DND-41 (cell line): ENCODE measurements at regions not wholly inside any gene's neighbourhood (a gene's known extent, or its start where the extent isn't known, plus 50 kb on each side); places are given as distances from the start of the nearest gene placed in this dataset.

Source experiments
- EZH2 ChIP-seq: IDR thresholded peaks from 3 replicates; pipeline ENCODE4 v1.6.1; 2012; ENCODE audit warnings: borderline replicate concordance, low read depth, mild to moderate bottlenecking, moderate library complexity, low read length, inconsistent platforms; ENCODE audit not compliant: severe bottlenecking
- TF ChIP-seq, protein P1 (sequence below): IDR thresholded peaks from 2 replicates; pipeline ENCODE4 v1.5.1; 2012; ENCODE audit warnings: borderline replicate concordance, low read length, moderate library complexity, mild to moderate bottlenecking; ENCODE audit not compliant: poor library complexity, severe bottlenecking; ENCODE audit errors: extremely low read depth

DNA sequence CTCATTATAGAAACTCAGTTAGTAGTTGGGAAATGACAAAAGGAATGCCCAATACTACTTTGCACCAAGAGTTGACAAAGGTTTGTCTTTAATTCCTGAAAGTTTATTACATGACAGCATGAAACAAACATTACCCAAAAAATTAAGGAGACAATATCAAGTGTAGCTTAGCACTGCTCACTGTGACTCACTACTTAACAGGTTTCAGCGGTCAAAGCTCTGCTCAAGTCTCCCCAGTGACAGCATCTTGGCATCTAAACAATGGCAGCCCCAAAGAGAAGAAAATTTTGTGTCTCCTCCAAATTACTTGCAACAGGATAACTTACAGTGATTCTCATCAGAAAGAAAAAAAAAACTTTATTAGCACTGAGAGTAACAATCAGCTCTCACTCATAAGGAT, 1030.2 kb downstream of the EFNA5 start:
- TF ChIP-seq, protein P1, sequence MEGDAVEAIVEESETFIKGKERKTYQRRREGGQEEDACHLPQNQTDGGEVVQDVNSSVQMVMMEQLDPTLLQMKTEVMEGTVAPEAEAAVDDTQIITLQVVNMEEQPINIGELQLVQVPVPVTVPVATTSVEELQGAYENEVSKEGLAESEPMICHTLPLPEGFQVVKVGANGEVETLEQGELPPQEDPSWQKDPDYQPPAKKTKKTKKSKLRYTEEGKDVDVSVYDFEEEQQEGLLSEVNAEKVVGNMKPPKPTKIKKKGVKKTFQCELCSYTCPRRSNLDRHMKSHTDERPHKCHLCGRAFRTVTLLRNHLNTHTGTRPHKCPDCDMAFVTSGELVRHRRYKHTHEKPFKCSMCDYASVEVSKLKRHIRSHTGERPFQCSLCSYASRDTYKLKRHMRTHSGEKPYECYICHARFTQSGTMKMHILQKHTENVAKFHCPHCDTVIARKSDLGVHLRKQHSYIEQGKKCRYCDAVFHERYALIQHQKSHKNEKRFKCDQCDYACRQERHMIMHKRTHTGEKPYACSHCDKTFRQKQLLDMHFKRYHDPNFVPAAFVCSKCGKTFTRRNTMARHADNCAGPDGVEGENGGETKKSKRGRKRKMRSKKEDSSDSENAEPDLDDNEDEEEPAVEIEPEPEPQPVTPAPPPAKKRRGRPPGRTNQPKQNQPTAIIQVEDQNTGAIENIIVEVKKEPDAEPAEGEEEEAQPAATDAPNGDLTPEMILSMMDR, result no peak
- no peak for TF ChIP-seq EZH2
